HG02678 (cell line): ENCODE measurements at regions not wholly inside any gene's neighbourhood (a gene's known extent, or its start where the extent isn't known, plus 50 kb on each side); places are given as distances from the start of the nearest gene placed in this dataset.
"Not testable (repeated sequence)": the region's sequence is repeated elsewhere in the genome, so short reads cannot be mapped to it uniquely, and the experiment has no call there.

ENCODE experiments used
- ATAC-seq: cut with Tn5 transposase; IDR thresholded peaks from one replicate; pipeline ENCODE4 v1.9.1; 2021; ENCODE audit warnings: mild to moderate bottlenecking, moderate library complexity; ENCODE audit not compliant: unreplicated experiment

GRCh38 chr6:128739112-128739511, 143.8 kb upstream of the LAMA2 start:
- no peak for ATAC-seq

GRCh38 chr6:128738112-128738511, 144.8 kb upstream of the LAMA2 start:
- peak; percentile 54 for ATAC-seq

GRCh38 chr6:128736780-128737179, 146.2 kb upstream of the LAMA2 start:
- ATAC-seq, result no peak

GRCh38 chr6:128731249-128732165, 151.4 kb upstream of the LAMA2 start:
- ATAC-seq, result peak; percentile 79

- no peak for ATAC-seq
Measured at GRCh38 chr6:128727500-128727899, 155.4 kb upstream of the LAMA2 start.

- peak; percentile 46 for ATAC-seq
Measured at GRCh38 chr6:128725271-128726233, 157.4 kb upstream of the LAMA2 start.

- no peak for ATAC-seq
Measured at GRCh38 chr6:128724738-128725137, 158.2 kb upstream of the LAMA2 start.

GRCh38 chr6:128723667-128724066, 159.3 kb upstream of the LAMA2 start:
- no peak for ATAC-seq

GRCh38 chr6:128720891-128721290, 162.0 kb upstream of the LAMA2 start:
- no peak for ATAC-seq

GRCh38 chr6:128719786-128720185, 163.2 kb upstream of the LAMA2 start:
- ATAC-seq, result no peak

GRCh38 chr6:128713461-128713860, 169.5 kb upstream of the LAMA2 start:
- ATAC-seq, result no peak

- no peak for ATAC-seq
Measured at GRCh38 chr6:128712898-128713297, 170.0 kb upstream of the LAMA2 start.

- no peak for ATAC-seq
Measured at GRCh38 chr6:128711149-128711548, 171.8 kb upstream of the LAMA2 start.

GRCh38 chr6:128710315-128710714, 172.6 kb upstream of the LAMA2 start:
- no peak for ATAC-seq

GRCh38 chr6:128704601-128705000, 178.3 kb upstream of the LAMA2 start:
- no peak for ATAC-seq

- ATAC-seq, result not testable (repeated sequence)
Measured at GRCh38 chr6:128703794-128704193, 179.1 kb upstream of the LAMA2 start.

GRCh38 chr6:128696691-128697689, 176.6 kb upstream of the PTPRK start:
- ATAC-seq, result no peak

- ATAC-seq, result peak; percentile 94
Measured at GRCh38 chr6:128694303-128695009, 174.1 kb upstream of the PTPRK start.

GRCh38 chr6:128690063-128690462, 169.7 kb upstream of the PTPRK start:
- no peak for ATAC-seq

- ATAC-seq, result peak; percentile 69
Measured at GRCh38 chr6:128686084-128686483, 165.7 kb upstream of the PTPRK start.
